T-helper 2 cell treated with Interferon-gamma antibody and Interleukin-4, amounts not matched to agents 5 μg/mL and 100 μg/mL, for 36 hours (primary cell): ENCODE measurements at regions not wholly inside any gene's neighbourhood (a gene's known extent, or its start where the extent isn't known, plus 50 kb on each side); places are given as distances from the start of the nearest gene placed in this dataset.

Experiments used
- DNase-seq: peaks from one replicate; pipeline ENCODE4 v3.0.0; 2021; ENCODE audit warnings: low spot score
- H3K27ac Mint-ChIP-seq: one replicate; pipeline ENCODE4 v1.8.0; 2021; ENCODE audit warnings: mild to moderate bottlenecking, mixed read lengths
- H3K27me3 Mint-ChIP-seq: one replicate; pipeline ENCODE4 v1.8.0; 2021; ENCODE audit warnings: low read depth, mixed read lengths
- H3K36me3 Mint-ChIP-seq: one replicate; pipeline ENCODE4 v1.8.0; 2021; ENCODE audit warnings: low read depth, mixed read lengths
- H3K4me1 Mint-ChIP-seq: one replicate; pipeline ENCODE4 v1.8.0; 2021; ENCODE audit warnings: low read depth, mixed read lengths
- H3K4me3 Mint-ChIP-seq: one replicate; pipeline ENCODE4 v1.8.0; 2022; ENCODE audit warnings: mild to moderate bottlenecking, moderate library complexity, mixed read lengths
- H3K9me3 Mint-ChIP-seq: one replicate; pipeline ENCODE4 v1.8.0; 2021; ENCODE audit warnings: mixed read lengths

DNA sequence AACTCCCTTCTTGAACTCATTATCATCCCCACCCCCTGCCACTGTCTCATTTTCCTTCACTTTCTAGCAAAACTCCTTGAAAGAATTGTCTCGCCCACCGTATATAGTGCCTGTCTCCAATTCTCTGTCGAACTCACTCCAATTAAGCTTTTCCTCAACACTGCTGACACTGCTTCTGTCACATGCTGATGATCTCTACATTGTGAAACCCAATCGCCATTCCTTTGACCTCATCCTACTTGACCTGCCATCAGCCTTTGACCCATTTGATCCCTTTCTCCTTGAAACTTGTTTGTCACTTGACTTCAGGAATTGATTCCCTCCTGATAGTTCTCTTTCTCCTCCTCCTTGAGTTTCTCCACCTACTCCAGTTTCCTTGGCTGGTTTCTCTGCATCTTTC is 54.8 kb downstream of the CCDC71L start:
- H3K27me3 Mint-ChIP-seq, result peaks cover 3% of the 10 kb centered on the region
- no peak overlapping the region for H3K4me3 Mint-ChIP-seq
- no peaks in the 10 kb centered on the region for H3K36me3 Mint-ChIP-seq
- H3K4me1 Mint-ChIP-seq, result peaks cover 5% of the 10 kb centered on the region
- H3K9me3 Mint-ChIP-seq, result no peaks in the 10 kb centered on the region
- DNase-seq, result no peak
- H3K27ac Mint-ChIP-seq, result no peak overlapping the region

DNA sequence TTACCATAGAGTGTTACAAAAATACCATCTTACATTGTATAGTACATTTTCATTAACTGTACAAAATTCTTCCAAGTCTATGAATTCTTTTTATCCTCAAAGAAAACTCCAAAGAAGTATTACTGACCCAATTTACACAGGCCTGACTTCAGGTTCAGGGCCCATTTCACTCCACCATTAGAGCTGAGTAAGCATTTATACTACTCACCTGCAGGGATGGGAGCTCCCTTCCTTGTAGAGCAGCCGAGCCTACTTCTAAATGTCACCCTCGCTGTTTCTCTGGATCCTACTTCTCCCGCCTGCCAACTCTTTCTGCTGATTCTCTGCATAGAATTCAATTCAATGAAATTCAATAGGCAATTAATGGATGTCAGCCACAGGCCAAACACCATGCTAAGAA is 56.0 kb downstream of the CCDC71L start:
- Mint-ChIP-seq H3K27ac (no peak overlapping the region), H3K9me3 (no peaks in the 10 kb centered on the region), H3K4me3 (no peak overlapping the region), H3K36me3 (no peaks in the 10 kb centered on the region), H3K27me3 (peaks cover 3% of the 10 kb centered on the region), H3K4me1 (peaks cover 5% of the 10 kb centered on the region)
- no peak for DNase-seq

DNA sequence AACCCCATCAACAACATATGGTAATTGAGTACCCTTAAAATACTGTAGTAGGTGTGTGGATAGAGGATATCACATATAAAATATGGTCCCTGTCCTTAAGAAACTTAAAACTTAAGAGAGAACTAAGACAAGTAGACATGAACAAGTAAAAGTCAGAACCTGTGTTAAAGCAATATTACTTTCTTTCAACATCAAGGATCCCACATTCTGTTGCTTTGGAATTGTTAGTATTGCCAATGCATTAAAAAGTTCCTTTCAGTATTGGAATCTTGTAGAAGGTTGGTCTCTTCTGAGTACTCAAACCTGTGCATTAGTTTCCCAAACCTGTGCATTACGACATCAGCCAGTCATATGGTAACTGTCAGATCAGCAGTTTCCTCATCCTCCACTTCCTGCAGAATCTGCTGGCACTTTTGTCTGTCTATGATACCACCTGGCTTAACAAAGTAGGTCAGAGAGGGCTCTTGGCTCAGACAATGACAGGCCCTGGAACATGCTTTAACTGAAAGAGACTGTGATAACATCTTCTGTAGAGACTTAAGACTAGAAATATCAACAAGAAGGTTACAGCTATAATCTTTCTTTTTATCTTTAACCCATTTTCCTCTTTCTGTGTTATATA is 56.5 kb downstream of the CCDC71L start:
- no peak overlapping the region for H3K27ac Mint-ChIP-seq
- H3K4me3 Mint-ChIP-seq, result no peak overlapping the region
- H3K9me3 Mint-ChIP-seq, result no peaks in the 10 kb centered on the region
- no peaks in the 10 kb centered on the region for H3K36me3 Mint-ChIP-seq
- peak; percentile 41 for DNase-seq
- peaks cover 5% of the 10 kb centered on the region for H3K4me1 Mint-ChIP-seq
- peaks cover 3% of the 10 kb centered on the region for H3K27me3 Mint-ChIP-seq

DNA sequence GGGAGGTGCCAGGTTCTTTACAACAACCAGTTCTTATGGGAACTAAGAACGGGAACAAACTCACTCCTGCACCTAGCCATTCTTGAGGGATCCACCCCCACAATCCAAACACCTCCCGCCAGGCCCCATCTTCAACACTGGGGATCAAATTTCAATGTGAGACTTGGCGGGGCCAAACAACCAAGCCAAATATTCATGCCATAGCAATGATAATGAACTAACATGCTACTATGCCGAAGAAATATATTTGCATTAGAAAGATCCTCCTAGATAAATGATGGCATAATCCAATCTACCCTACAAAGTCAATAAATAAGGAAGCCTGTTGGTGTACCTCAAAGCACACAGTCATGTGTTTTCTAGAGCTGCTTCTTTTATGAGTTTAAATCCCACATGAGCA is 57.6 kb downstream of the CCDC71L start:
- no peak for DNase-seq
- H3K4me3 Mint-ChIP-seq, result no peak overlapping the region
- no peak overlapping the region for H3K27ac Mint-ChIP-seq
- no peaks in the 10 kb centered on the region for H3K36me3 Mint-ChIP-seq
- H3K9me3 Mint-ChIP-seq, result no peaks in the 10 kb centered on the region
- no peaks in the 10 kb centered on the region for H3K27me3 Mint-ChIP-seq
- peaks cover 11% of the 10 kb centered on the region for H3K4me1 Mint-ChIP-seq

DNA sequence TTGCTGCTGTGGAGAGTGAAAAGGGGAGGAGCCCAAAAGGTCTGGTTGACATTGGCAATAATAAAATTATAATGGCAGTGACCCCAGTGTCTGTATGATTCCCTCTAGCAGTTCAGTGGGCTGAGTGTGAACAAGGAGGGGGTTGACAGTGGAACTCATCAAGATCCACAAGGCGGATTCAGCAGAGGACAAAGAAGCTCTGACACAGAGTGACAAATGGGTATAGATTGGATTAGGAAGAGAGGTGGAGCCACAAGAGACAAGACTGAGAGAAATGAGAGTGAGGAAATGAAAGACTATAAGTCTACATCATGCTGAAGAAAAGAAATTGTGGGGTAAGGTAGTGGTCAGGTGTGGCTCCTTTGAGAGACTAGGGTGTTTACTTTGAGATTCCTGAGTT is 58.9 kb downstream of the CCDC71L start:
- H3K27me3 Mint-ChIP-seq, result no peaks in the 10 kb centered on the region
- H3K27ac Mint-ChIP-seq, result no peak overlapping the region
- no peaks in the 10 kb centered on the region for H3K36me3 Mint-ChIP-seq
- peaks cover 11% of the 10 kb centered on the region for H3K4me1 Mint-ChIP-seq
- no peak overlapping the region for H3K4me3 Mint-ChIP-seq
- H3K9me3 Mint-ChIP-seq, result no peaks in the 10 kb centered on the region
- no peak for DNase-seq

DNA sequence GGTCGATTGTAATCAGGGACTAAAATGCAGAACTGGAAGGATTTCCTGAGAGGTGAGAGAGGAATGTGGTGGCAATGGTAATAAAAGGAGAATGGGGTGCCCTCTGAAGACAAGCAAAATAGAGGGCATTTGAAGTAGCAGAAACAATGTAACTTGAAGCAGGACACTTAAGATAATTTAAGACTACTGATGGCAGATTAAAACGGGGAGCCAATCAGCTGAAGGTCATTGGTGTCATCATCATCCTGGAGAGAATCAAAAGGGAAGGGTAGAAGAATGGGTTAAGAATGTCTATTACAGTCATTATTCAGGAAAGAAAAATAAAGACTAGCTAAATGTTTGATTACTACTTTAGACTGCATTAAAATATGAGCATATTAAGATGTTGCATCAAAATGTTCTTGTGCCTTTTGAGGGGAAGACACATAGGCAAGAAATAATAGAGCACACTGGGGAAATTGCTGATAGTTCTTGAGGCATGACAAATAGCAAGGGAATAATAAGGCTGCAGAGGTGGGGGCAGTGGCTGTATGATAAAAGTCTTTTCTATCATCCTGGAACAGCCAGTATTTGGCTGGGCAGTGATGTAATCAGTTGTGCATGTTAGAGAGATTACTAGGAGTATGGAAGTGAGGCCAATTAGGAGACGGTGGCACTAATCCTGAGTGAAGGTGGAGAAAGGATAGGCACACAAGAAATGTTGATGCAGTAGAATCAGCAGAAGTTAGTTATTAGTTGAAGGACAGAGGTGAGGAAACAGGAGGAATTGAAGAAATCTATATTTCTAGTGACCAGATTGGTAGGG is 60.2 kb downstream of the CCDC71L start:
- Mint-ChIP-seq H3K36me3 (no peaks in the 10 kb centered on the region), H3K27me3 (peaks cover 3% of the 10 kb centered on the region), H3K9me3 (no peaks in the 10 kb centered on the region), H3K4me3 (no peak overlapping the region), H3K27ac (no peak overlapping the region), H3K4me1 (peaks cover 11% of the 10 kb centered on the region)
- DNase-seq, result no peak

DNA sequence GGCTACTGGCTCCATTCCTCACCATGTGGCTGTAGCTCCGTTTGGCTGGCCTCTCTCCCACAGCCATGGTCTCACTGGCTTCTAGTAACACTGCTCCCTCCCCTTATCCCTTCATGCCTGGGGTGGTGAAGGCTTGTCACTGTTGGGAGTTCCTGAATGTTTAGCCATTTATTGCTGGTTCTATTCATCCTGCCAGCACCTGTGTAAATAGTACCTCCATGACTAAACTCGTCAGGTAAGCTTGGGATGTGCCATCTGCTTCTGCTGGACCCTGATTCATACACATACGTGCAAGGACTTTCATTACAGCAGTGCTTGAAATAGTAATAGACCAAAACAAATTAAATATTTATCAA is 61.6 kb downstream of the CCDC71L start:
- H3K4me3 Mint-ChIP-seq, result no peak overlapping the region

DNA sequence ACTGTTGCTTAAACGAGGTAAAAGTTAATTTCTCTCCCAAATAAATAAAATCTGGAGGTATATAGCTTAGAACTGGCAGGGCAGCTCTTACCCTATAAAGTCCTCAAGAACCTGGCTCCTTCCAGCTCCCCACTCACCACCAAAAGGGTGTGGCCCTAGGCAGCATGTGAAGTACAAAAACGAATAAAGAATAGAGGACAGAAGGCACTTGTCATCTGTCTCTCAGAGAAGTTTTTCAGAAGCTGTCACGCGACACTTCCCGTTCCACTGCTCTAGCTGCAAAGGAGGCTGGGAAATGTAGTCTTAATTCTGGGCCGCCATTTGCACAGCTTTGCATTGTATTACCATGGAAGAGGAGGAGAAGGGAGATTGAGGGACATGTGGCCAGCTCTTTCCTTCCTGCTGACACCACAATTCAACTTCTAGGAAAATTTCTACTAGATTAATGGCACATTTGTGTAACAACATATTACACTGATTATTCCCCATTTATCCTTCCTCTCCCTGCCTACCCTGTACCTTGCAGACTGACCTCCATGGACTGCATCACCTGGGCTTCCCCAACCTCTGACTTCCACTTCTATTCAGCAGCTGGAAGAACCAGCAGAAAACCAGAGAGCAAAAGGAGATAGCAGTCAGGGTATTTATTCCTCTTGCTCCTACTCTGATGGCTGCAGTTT is 62.2 kb downstream of the CCDC71L start:
- H3K9me3 Mint-ChIP-seq, result no peaks in the 10 kb centered on the region
- peak overlapping the region; percentile 12 for H3K4me3 Mint-ChIP-seq
- no peaks in the 10 kb centered on the region for H3K36me3 Mint-ChIP-seq
- peaks cover 14% of the 10 kb centered on the region for H3K27me3 Mint-ChIP-seq
- H3K27ac Mint-ChIP-seq, result no peak overlapping the region
- H3K4me1 Mint-ChIP-seq, result peaks cover 6% of the 10 kb centered on the region
- peak; percentile 63 for DNase-seq

More for the DNA sequence above, 61.6 kb downstream of the CCDC71L start:
- Mint-ChIP-seq H3K4me1 (peaks cover 8% of the 10 kb centered on the region), H3K27ac (no peak overlapping the region), H3K36me3 (no peaks in the 10 kb centered on the region), H3K27me3 (peaks cover 10% of the 10 kb centered on the region), H3K9me3 (no peaks in the 10 kb centered on the region)
- DNase-seq, result no peak

DNA sequence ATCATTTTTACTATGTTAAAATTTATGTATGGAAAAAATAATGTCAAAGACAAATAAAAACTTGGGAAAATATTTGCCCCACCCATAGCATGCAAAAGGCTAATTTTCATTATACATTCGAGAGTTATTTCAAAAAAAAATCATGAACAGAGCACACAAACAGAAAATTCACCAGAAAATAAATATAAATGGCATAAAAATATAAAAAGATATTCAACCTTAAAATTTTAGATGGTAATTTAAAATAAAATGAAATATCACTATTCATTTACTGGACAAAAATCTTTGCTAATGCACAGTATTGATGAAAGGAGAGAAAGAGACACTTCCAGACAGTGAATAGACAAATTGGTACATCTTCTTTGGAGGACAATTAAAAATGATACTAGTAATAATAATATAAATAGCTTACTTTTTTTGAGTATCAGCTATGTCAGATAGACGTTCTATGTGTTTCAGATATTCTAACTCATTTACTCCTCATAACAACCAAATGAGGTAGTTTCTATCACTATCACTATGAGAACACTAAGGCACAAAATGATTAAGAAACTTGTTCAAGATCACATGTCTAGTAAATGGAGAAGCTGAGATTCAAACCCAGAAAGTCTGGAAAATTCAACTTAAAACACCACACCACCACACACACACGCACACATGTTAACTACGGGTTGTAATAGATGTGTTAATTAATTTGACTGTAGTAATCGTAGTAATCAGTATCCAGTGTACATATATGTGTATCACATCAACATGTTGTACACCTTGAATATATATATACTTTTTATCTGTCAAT is 63.0 kb downstream of the CCDC71L start:
- Mint-ChIP-seq H3K9me3 (no peaks in the 10 kb centered on the region), H3K27ac (no peak overlapping the region), H3K36me3 (no peaks in the 10 kb centered on the region), H3K4me3 (no peak overlapping the region), H3K4me1 (peaks cover 6% of the 10 kb centered on the region), H3K27me3 (peaks cover 17% of the 10 kb centered on the region)
- DNase-seq, result no peak

DNA sequence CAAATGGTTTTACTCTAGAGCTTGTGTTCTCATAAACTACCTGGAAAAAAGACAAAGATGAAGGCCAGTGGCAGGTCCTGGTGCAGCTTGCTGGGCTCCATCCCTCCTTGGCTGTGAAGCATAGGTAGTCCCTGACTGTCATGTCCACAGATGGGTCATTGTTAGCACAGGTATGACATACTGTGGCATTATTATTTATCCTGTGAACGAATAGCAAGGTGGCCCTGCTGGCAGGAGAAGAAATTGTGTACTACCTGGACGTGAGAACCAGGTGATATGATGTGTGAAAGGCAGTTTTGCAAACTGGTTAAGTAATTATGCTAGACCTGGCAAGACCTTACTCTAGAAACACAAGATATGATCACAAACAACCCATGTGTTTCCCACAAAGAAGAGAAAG is 63.9 kb downstream of the CCDC71L start:
- Mint-ChIP-seq H3K4me3 (no peak overlapping the region), H3K4me1 (peaks cover 6% of the 10 kb centered on the region), H3K27me3 (peaks cover 18% of the 10 kb centered on the region), H3K27ac (no peak overlapping the region), H3K9me3 (no peaks in the 10 kb centered on the region), H3K36me3 (no peaks in the 10 kb centered on the region)
- DNase-seq, result no peak

DNA sequence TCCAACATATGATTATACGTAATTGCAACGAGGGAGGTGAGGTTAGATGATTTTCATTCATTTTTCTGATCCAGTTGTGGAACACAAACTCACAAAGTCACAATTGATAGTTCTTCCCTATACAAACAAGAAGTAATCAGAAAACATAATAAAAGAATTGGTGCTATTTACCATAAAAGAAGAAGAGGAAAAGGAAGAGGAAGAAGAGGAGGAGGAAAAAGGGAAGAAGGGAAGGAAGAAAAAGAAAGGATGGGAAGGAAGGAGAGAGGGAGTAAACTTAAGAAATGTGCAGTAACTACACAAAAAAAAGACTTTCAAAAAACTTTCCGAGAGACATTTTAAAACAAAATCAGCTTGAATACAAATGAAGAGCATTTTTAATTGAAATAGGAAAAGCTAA is 65.0 kb downstream of the CCDC71L start:
- Mint-ChIP-seq H3K4me1 (peaks cover 6% of the 10 kb centered on the region), H3K36me3 (no peaks in the 10 kb centered on the region), H3K9me3 (no peaks in the 10 kb centered on the region), H3K4me3 (no peak overlapping the region), H3K27ac (no peak overlapping the region), H3K27me3 (peaks cover 18% of the 10 kb centered on the region)
- no peak for DNase-seq

DNA sequence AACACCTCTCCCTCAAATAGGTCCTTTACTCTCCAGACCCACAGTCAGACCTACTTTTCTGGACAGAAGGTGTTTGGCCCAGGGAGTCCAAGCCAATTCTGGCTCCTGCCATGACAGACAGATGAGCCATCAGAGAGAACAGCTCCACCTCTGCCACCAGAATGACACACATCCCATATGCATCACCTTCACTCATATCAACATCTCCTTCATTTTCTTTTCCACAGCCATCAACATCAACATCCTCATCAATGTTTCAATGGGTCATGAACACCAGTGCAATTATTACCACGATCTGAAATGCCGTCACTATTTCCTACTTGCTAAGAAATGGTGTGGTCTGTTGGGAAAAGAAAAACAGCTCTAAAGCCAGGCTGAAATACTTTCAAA is 67.9 kb downstream of the CCDC71L start:
- no peaks in the 10 kb centered on the region for H3K36me3 Mint-ChIP-seq
- no peaks in the 10 kb centered on the region for H3K4me1 Mint-ChIP-seq
- H3K9me3 Mint-ChIP-seq, result peaks cover 5% of the 10 kb centered on the region
- H3K27me3 Mint-ChIP-seq, result peaks cover 18% of the 10 kb centered on the region
- no peak overlapping the region for H3K4me3 Mint-ChIP-seq
- DNase-seq, result no peak
- H3K27ac Mint-ChIP-seq, result no peak overlapping the region

DNA sequence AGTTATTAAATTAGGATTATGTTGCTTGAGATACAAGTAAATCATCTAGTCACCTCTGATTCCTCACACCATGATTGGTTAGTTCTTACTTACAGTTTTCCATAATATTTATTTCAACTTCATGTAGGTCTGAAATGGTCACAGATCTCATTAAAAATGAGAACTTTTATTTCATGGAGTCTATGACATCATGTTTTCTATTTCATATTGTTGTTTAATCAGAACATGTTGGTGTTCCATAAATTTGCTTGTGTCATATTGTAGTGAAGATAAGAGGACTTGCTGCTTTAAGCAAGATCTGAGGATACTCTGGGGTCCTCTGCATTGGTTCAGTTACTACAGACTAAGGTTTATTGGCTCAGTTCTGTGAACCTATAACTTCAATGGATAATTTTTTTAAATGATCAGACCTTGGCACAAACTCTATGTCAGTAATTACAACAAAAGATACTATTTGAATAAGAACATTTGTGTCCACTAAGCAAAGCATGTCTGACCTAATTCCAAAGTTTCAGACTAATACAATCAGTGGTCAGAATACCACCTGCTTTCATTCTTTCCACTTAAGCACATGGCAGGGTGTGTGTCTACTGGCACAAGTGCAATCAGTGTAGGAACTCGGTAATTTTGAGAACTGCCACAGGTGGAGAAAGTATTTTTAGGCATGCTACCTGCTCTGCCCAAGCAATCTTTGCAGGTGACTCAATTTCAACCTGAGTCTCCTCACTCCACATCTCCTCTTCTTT is 68.5 kb downstream of the CCDC71L start:
- Mint-ChIP-seq H3K4me1 (no peaks in the 10 kb centered on the region), H3K4me3 (no peak overlapping the region), H3K36me3 (no peaks in the 10 kb centered on the region), H3K9me3 (peaks cover 5% of the 10 kb centered on the region), H3K27me3 (peaks cover 18% of the 10 kb centered on the region), H3K27ac (no peak overlapping the region)
- DNase-seq, result no peak
